ENCODE measurements at regions not wholly inside any gene's neighbourhood (a gene's known extent, or its start where the extent isn't known, plus 50 kb on each side); places are given as distances from the start of the nearest gene placed in this dataset.

GRCh38 chr1:166233750-166234366 is 67.1 kb upstream of the FAM78B start:
- TF ChIP-seq EZH2 (IDR thresholded peaks at IDR 0.05; ENCODE audit: insufficient read depth, low read length) (no peak), CTCF (IDR thresholded peaks at IDR 0.05; ENCODE audit: insufficient read depth, low read depth, low read length) (no peak)
